K562 (cell line): ENCODE measurements at regions not wholly inside any gene's neighbourhood (a gene's known extent, or its start where the extent isn't known, plus 50 kb on each side); places are given as distances from the start of the nearest gene placed in this dataset.

Experiments used
- ATAC-seq: fragments of 200-7000 bp; cut with Tn5 transposase; 3 replicates; pipeline ENCODE4 v1.9.1; 2020; ENCODE audit warnings: moderate library complexity
- BruUV-seq: library from RNA; stranded (reverse); fragments of 400-500 nt; replicated peaks from 2 replicates; lab custom pipeline; 2021; lab: Mats Ljungman, UMichigan
- CTCF ChIA-PET: fragments of 300-600 bp; formaldehyde crosslinking; extraction: SDS; loops from one replicate; lab custom pipeline; 2021; ENCODE audit warnings: low intra/inter-chr PET ratio; lab: Yijun Ruan, JAX
- POLR2A ChIA-PET: fragments of 300-600, 350-650 bp; sonication (Branson Sonifier 250); formaldehyde crosslinking; extraction: SDS; loops from one replicate; lab custom pipeline; 2021; ENCODE audit warnings: antibody characterized with exemption, inconsistent platforms; lab: Yijun Ruan, JAX
- DNase-seq, 4 experiments: peaks; one replicate each; pipeline versions ENCODE4 v3.0.0 to v3.0.0-alpha.2; 2011 to 2018; ENCODE audit warnings: low spot score in 3 of 4, mixed read lengths in 3 of 4; ENCODE audit errors: extremely low read depth in 1 of 4
- FAIRE-seq: peaks from 2 replicates; lab custom pipeline; 2011; peaks lifted over from hg19 to GRCh38; lab: Jason Lieb, UNC
- H2AFZ ChIP-seq: 2 replicates; pipeline ENCODE4 v1.6.0; 2011; ENCODE audit warnings: low read depth, low read length, control low read depth, inconsistent platforms
- H3K27ac ChIP-seq: fragments of 200-600 bp; 3 replicates; pipeline ENCODE4 v1.8.0; 2011; ENCODE audit warnings: low read depth, mild to moderate bottlenecking, control low read depth, inconsistent platforms, low read length, moderate library complexity, mixed read lengths; ENCODE audit errors: extremely low read depth
- H3K27me3 ChIP-seq, 2 experiments: fragments of 300-600 bp in 1 of 2; 2 replicates in 1 of 2; 3 replicates in 1 of 2; pipeline versions ENCODE4 v1.6.0 to v1.8.0; 2011; ENCODE audit warnings: inconsistent platforms in 2 of 2, low read length in 2 of 2, mild to moderate bottlenecking in 1 of 2, mixed read lengths in 1 of 2, moderate library complexity in 1 of 2; ENCODE audit not compliant: control insufficient read depth in 2 of 2, insufficient read depth in 2 of 2
- H3K36me3 ChIP-seq: fragments of 300-600 bp; 3 replicates; pipeline ENCODE4 v1.8.0; 2011; ENCODE audit warnings: mild to moderate bottlenecking, low read length, inconsistent platforms; ENCODE audit not compliant: control insufficient read depth, insufficient read depth
- H3K4me1 ChIP-seq, 2 experiments: fragments of 200-600 bp in 1 of 2; replicated peaks in 1 of 2; 2 replicates in 1 of 2; 3 replicates in 1 of 2; pipeline versions ENCODE4 v1.5.1 to v1.8.0; 2011; ENCODE audit warnings: inconsistent platforms in 2 of 2, low read length in 2 of 2, mild to moderate bottlenecking in 1 of 2, mixed read lengths in 1 of 2, moderate library complexity in 1 of 2; ENCODE audit not compliant: control insufficient read depth in 2 of 2, insufficient read depth in 2 of 2
- H3K4me2 ChIP-seq: 2 replicates; pipeline ENCODE4 v1.6.1; 2011; ENCODE audit warnings: low read length, control low read depth, inconsistent platforms, mixed read lengths; ENCODE audit not compliant: insufficient read depth
- H3K4me3 ChIP-seq: fragments of 200-600 bp; sonication (generic), shearing (Covaris generic); 2 replicates; pipeline ENCODE4 v1.5.1; 2016; ENCODE audit warnings: control low read depth, inconsistent platforms
- H3K79me2 ChIP-seq: fragments of 200-600 bp; 3 replicates; pipeline ENCODE4 v1.8.0; 2011; ENCODE audit warnings: low read length, inconsistent platforms; ENCODE audit not compliant: control insufficient read depth, insufficient read depth
- H3K9ac ChIP-seq, 2 experiments: 2 replicates each; pipeline versions ENCODE4 v1.6.0 to v1.6.1; 2011; ENCODE audit warnings: low read depth in 2 of 2, low read length in 2 of 2, control low read depth in 1 of 2, inconsistent platforms in 1 of 2, mild to moderate bottlenecking in 1 of 2, mixed read lengths in 1 of 2; ENCODE audit not compliant: insufficient read depth in 1 of 2
- H3K9me1 ChIP-seq: one replicate; pipeline ENCODE4 v1.6.0; 2011; ENCODE audit warnings: inconsistent platforms, mild to moderate bottlenecking, low read length, moderate library complexity; ENCODE audit not compliant: control insufficient read depth, insufficient read depth
- H3K9me3 ChIP-seq: replicated peaks from 2 replicates; pipeline ENCODE4 v1.5.1; 2011; ENCODE audit warnings: low read depth, low read length, inconsistent platforms; ENCODE audit not compliant: control insufficient read depth, insufficient read depth
- H4K20me1 ChIP-seq: replicated peaks from 2 replicates; pipeline ENCODE4 v1.6.1; 2011; ENCODE audit warnings: low read length, inconsistent platforms, mixed read lengths; ENCODE audit not compliant: control insufficient read depth, insufficient read depth
- BRF1 ChIP-seq: IDR thresholded peaks from 3 replicates; pipeline ENCODE4 v1.6.1; 2011; ENCODE audit warnings: borderline replicate concordance, mild to moderate bottlenecking; ENCODE audit not compliant: insufficient read length; ENCODE audit errors: extremely low read depth
- DNMT1 ChIP-seq: fragments of 450-650 bp; IDR thresholded peaks from 2 replicates; pipeline ENCODE4 v1.6.1; 2016; ENCODE audit warnings: antibody characterized with exemption, mild to moderate bottlenecking
- ETS1 ChIP-seq: conservative IDR thresholded peaks from 2 replicates; pipeline ENCODE4 v1.6.1; 2011; ENCODE audit warnings: low read depth, mild to moderate bottlenecking, low read length; ENCODE audit not compliant: control insufficient read depth
- JUN ChIP-seq, 2 experiments: sonication (generic) in 1 of 2; formaldehyde crosslinking in 1 of 2; IDR thresholded peaks; 2 replicates each; pipeline versions ENCODE4 v1.6.1 to v1.8.0; 2012 to 2022; ENCODE audit warnings: borderline replicate concordance in 2 of 2, mild to moderate bottlenecking in 2 of 2, improper control_type of control experiment in 1 of 2, low read depth in 1 of 2, low read length in 1 of 2, missing genetic modification reagents in 1 of 2
- MAFG ChIP-seq: fragments of 450-650 bp; conservative IDR thresholded peaks from 2 replicates; pipeline ENCODE4 v1.6.1; 2016; ENCODE audit warnings: missing genetic modification characterization, missing compliant biosample characterization
- SETDB1 ChIP-seq: IDR thresholded peaks from one replicate; pipeline ENCODE4 v1.6.1; 2012; ENCODE audit warnings: low read length, control low read depth, inconsistent platforms
- TAF7 ChIP-seq: fragments of 450-650 bp; IDR thresholded peaks from 2 replicates; pipeline ENCODE4 v1.6.1; 2016; ENCODE audit warnings: missing genetic modification characterization, missing compliant biosample characterization
- TCF7L2 ChIP-seq: fragments of 150-350 bp; IDR thresholded peaks from 2 replicates; pipeline ENCODE4 v1.6.1; 2016; ENCODE audit warnings: low read depth, mild to moderate bottlenecking, low read length, moderate library complexity
- ZFP1 ChIP-seq: fragments of 450-650 bp; formaldehyde crosslinking; IDR thresholded peaks from 2 replicates; pipeline ENCODE4 v1.4.0; 2020; ENCODE audit warnings: mild to moderate bottlenecking, mixed read lengths
- ZNF778 ChIP-seq: fragments of 450-650 bp; formaldehyde crosslinking; IDR thresholded peaks from 2 replicates; pipeline ENCODE4 v1.4.0; 2020; ENCODE audit warnings: mild to moderate bottlenecking, moderate library complexity
- WGBS: fragments of 100-300 bp; shearing (Covaris generic); methylation state at CpG from one replicate; pipeline ENCODE4 v1.1.6; 2016; ENCODE audit warnings: low coverage, mixed read lengths; ENCODE audit not compliant: insufficient coverage; ENCODE audit errors: missing lambda C conversion rate; 5-methylcytosine and 5-hydroxymethylcytosine counted together
- in situ Hi-C: fragments of 300-500 bp; cut with MboI; formaldehyde crosslinking; loops from 4 replicates; pipeline ENCODE4 v1.15.0; 2018; ENCODE audit warnings: inconsistent platforms, mixed read lengths
- intact Hi-C: fragments of 100-400 bp; cut with micrococcal nuclease; formaldehyde crosslinking; loops from 2 replicates; pipeline ENCODE4 v1.14.2; 2022
- TF ChIP-seq, protein P1 (sequence below), 2 experiments: IDR thresholded peaks; 2 replicates each; pipeline ENCODE4 v1.6.1; 2011; ENCODE audit warnings: borderline replicate concordance in 1 of 2, control low read depth in 1 of 2, low read depth in 1 of 2, low read length in 1 of 2, mild to moderate bottlenecking in 1 of 2, mixed read lengths in 1 of 2, moderate library complexity in 1 of 2; ENCODE audit not compliant: insufficient read depth in 1 of 2, insufficient read length in 1 of 2, poor library complexity in 1 of 2, severe bottlenecking in 1 of 2; ENCODE audit errors: extremely low read depth in 1 of 2
- TF ChIP-seq, protein P2 (sequence below), 2 experiments: fragments of 450-650 bp; IDR thresholded peaks; 2 replicates each; pipeline ENCODE4 v1.6.1; 2018; ENCODE audit warnings: mild to moderate bottlenecking in 2 of 2, low read depth in 1 of 2; ENCODE audit not compliant: partially characterized antibody in 2 of 2

DNA sequence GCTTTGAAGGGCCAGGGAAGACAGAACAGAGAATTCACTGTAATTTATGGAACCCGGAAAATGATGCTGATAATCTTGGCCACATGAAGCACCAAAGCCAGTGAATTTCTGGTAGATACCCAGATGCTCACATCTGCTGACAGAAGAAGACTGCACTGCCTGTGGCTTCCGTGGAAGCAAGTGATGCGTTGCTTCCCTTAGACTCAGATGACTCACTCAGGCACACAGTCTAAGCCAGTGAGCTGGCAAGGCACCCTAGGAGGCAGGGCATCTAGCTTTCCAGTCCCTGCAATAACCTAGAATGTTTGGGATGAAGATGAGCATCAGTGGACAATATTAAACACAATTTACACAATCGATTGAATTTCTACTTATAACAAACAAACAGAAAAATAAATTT lies 284.7 kb downstream of the CMPK2 start (continued):
- TF ChIP-seq TCF7L2 (no peak), SETDB1 (no peak), DNMT1 (no peak), TAF7 (tag) (no peak)

DNA sequence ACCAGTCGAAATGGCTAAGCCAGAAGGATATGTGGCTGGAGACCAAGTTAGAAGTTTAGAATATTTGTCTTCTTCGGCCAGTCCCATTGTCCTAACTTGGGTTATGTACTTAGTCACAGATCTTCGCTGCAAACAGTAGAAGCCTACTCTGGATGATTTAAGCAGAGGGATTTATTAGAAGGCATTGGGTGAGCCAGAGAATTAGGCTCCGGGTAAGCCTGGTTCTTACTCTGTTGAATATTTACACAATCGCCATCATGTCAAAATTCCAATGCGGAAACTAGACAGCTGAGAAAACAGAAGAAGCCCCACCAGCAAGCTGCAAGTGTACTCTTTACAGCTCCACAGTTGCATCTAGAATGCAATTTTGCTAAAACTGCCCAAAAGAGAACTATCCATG lies 276.6 kb downstream of the CMPK2 start:
- no peaks in the 10 kb centered on the region for H3K79me2 ChIP-seq
- DNase-seq (no peak), FAIRE-seq (no peak), ATAC-seq (no peak)
- 0% methylated on average over 6 of the region's 6 CpGs for WGBS
- no TSS peak for BruUV-seq
- intact Hi-C loops (no loop called here), in situ Hi-C loops (no loop called here)
- H3K27ac ChIP-seq = no peak overlapping the region
- no peaks in the 10 kb centered on the region for H3K27me3 ChIP-seq
- no peak overlapping the region for H2AFZ ChIP-seq
- ChIA-PET POLR2A (no interaction called here), CTCF (no interaction called here)
- H3K9me3 ChIP-seq = peaks cover 3% of the 10 kb centered on the region; the same call in 1 of the 2 replicates
- no peaks in the 10 kb centered on the region for H4K20me1 ChIP-seq
- no peaks in the 10 kb centered on the region for H3K36me3 ChIP-seq
- no peaks in the 10 kb centered on the region for H3K4me1 ChIP-seq
- no peak overlapping the region for H3K4me3 ChIP-seq
- no peaks in the 10 kb centered on the region for H3K9me1 ChIP-seq
- H3K9ac ChIP-seq = no peak overlapping the region
- H3K4me2 ChIP-seq = no peak overlapping the region
- TF ChIP-seq ZFP1 (CRISPR knock-in tag) = no peak
- no peak for TF ChIP-seq ZNF778 (CRISPR knock-in tag)
- TF ChIP-seq JUN (IDR thresholded peaks at IDR 0.05; ENCODE audit: borderline replicate concordance, low read depth, low read length) = no peak
- no peak for TF ChIP-seq JUN (CRISPR knock-in tag; IDR thresholded peaks at IDR 0.05; ENCODE audit: borderline replicate concordance)
- no peak for TF ChIP-seq BRF1
- no peak for TF ChIP-seq ETS1
- TF ChIP-seq MAFG (tag) = no peak
- TF ChIP-seq, protein P1, sequence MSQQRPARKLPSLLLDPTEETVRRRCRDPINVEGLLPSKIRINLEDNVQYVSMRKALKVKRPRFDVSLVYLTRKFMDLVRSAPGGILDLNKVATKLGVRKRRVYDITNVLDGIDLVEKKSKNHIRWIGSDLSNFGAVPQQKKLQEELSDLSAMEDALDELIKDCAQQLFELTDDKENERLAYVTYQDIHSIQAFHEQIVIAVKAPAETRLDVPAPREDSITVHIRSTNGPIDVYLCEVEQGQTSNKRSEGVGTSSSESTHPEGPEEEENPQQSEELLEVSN (IDR thresholded peaks at IDR 0.05; ENCODE audit: borderline replicate concordance in 1 of 2, extremely low read depth in 1 of 2, insufficient read depth in 1 of 2, insufficient read length in 1 of 2, low read depth in 1 of 2, low read length in 1 of 2, poor library complexity in 1 of 2, severe bottlenecking in 1 of 2) = no peak
- TF ChIP-seq, protein P2, sequence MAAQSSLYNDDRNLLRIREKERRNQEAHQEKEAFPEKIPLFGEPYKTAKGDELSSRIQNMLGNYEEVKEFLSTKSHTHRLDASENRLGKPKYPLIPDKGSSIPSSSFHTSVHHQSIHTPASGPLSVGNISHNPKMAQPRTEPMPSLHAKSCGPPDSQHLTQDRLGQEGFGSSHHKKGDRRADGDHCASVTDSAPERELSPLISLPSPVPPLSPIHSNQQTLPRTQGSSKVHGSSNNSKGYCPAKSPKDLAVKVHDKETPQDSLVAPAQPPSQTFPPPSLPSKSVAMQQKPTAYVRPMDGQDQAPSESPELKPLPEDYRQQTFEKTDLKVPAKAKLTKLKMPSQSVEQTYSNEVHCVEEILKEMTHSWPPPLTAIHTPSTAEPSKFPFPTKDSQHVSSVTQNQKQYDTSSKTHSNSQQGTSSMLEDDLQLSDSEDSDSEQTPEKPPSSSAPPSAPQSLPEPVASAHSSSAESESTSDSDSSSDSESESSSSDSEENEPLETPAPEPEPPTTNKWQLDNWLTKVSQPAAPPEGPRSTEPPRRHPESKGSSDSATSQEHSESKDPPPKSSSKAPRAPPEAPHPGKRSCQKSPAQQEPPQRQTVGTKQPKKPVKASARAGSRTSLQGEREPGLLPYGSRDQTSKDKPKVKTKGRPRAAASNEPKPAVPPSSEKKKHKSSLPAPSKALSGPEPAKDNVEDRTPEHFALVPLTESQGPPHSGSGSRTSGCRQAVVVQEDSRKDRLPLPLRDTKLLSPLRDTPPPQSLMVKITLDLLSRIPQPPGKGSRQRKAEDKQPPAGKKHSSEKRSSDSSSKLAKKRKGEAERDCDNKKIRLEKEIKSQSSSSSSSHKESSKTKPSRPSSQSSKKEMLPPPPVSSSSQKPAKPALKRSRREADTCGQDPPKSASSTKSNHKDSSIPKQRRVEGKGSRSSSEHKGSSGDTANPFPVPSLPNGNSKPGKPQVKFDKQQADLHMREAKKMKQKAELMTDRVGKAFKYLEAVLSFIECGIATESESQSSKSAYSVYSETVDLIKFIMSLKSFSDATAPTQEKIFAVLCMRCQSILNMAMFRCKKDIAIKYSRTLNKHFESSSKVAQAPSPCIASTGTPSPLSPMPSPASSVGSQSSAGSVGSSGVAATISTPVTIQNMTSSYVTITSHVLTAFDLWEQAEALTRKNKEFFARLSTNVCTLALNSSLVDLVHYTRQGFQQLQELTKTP (IDR thresholded peaks at IDR 0.05; ENCODE audit: low read depth in 1 of 2, partially characterized antibody in 2 of 2) = no peak
